ENCODE measurements at regions not wholly inside any gene's neighbourhood (a gene's known extent, or its start where the extent isn't known, plus 50 kb on each side); places are given as distances from the start of the nearest gene placed in this dataset.

DNA sequence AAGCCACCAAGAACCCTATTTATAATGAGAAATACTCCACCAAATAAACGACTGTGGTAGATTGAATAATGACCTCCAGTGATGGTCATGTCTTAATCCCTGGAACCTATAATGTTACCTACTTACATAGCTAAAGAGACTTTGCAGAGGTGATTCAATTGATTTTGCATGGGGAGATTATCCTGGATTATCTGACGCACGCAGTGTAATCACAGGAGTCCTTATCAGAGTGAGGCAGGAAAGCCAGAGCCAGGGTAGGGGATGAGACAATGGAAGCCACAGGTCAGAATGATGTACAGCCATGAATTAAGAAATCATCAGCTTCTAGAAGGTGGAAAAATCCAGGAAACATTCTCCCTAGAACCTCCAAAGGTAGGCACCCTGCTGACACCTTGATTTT lies 286.4 kb upstream of the SP4 start (continued):
- TF ChIP-seq, protein P1, sequence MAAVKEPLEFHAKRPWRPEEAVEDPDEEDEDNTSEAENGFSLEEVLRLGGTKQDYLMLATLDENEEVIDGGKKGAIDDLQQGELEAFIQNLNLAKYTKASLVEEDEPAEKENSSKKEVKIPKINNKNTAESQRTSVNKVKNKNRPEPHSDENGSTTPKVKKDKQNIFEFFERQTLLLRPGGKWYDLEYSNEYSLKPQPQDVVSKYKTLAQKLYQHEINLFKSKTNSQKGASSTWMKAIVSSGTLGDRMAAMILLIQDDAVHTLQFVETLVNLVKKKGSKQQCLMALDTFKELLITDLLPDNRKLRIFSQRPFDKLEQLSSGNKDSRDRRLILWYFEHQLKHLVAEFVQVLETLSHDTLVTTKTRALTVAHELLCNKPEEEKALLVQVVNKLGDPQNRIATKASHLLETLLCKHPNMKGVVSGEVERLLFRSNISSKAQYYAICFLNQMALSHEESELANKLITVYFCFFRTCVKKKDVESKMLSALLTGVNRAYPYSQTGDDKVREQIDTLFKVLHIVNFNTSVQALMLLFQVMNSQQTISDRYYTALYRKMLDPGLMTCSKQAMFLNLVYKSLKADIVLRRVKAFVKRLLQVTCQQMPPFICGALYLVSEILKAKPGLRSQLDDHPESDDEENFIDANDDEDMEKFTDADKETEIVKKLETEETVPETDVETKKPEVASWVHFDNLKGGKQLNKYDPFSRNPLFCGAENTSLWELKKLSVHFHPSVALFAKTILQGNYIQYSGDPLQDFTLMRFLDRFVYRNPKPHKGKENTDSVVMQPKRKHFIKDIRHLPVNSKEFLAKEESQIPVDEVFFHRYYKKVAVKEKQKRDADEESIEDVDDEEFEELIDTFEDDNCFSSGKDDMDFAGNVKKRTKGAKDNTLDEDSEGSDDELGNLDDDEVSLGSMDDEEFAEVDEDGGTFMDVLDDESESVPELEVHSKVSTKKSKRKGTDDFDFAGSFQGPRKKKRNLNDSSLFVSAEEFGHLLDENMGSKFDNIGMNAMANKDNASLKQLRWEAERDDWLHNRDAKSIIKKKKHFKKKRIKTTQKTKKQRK (IDR thresholded peaks at IDR 0.05; ENCODE audit: low read depth, low read length): no peak
- TF ChIP-seq FOXM1 (IDR thresholded peaks at IDR 0.05; ENCODE audit: low read depth, low read length): no peak

DNA sequence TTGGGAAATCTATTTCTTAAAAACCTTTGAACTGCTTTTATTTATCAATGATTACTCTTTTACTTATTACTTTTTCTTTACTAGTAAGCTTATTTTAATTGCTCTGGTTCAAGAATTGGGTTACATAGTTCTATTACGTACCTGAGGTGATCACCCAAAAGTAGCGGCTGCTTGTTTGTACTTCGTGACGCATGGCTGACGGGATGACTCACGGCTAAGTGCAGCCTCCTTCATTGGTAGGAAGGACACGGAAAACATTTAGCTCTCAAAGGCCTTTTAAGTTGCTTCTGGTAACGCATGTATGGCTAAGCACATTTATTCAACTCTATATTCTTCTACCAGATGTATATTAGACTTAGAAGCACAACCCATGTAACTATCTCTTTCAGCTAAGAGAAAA lies 285.8 kb upstream of the SP4 start:
- H3K79me2 ChIP-seq (ENCODE audit: control insufficient read depth, insufficient read depth, low read length): no peaks in the 10 kb centered on the region
- H3K27me3 ChIP-seq (replicated peaks in 1 of 2; ENCODE audit: control insufficient read depth in 2 of 2, insufficient read depth in 2 of 2, low read length in 1 of 2): peaks cover 0 to 2% of the 10 kb centered on the region in 2 experiments; a peak in 1 of 4 replicates
- ATAC-seq: no peak
- no peak overlapping the region for H3K4me3 ChIP-seq
- no TSS peak for BruUV-seq (replicated peaks)
- RAD21 ChIA-PET (ENCODE audit: unreplicated experiment): no interaction called here
- no peaks in the 10 kb centered on the region for H3K9me3 ChIP-seq (replicated peaks; ENCODE audit: control insufficient read depth, insufficient read depth, low read length)
- intact Hi-C loops (cut with micrococcal nuclease; ENCODE audit: unreplicated experiment): no loop called here
- CTCF ChIA-PET: interaction anchor here (0.6 kb wide), 2 partner anchors 753 to 866 kb away, joined by 3 read pairs; no protein-coding TSS in a partner anchor
- no peak overlapping the region for H3K9ac ChIP-seq (ENCODE audit: control insufficient read depth, insufficient read depth, low read length)
- no peak overlapping the region for H3K4me2 ChIP-seq (ENCODE audit: control insufficient read depth, insufficient read depth)
- H3K27ac ChIP-seq (ENCODE audit: control insufficient read depth, insufficient read depth): no peak overlapping the region
- no peak for DNase-seq (ENCODE audit: low read depth, low spot score)
- no peaks in the 10 kb centered on the region for H4K20me1 ChIP-seq (ENCODE audit: control insufficient read depth, insufficient read depth)
- SMC1A ChIA-PET (ENCODE audit: uncharacterized antibody, unreplicated experiment): interaction anchor here (0.5 kb wide), 1 partner anchor 855 kb away, joined by 3 read pairs; no protein-coding TSS in a partner anchor
- H3K36me3 ChIP-seq (ENCODE audit: control insufficient read depth in 2 of 2, insufficient read depth in 2 of 2, low read length in 1 of 2): no peaks in the 10 kb centered on the region
- FAIRE-seq: no peak
- TF ChIP-seq SPI1 (IDR thresholded peaks at IDR 0.05; ENCODE audit: borderline replicate concordance, insufficient read depth, low read depth, low read length) (no peak), NFXL1 (IDR thresholded peaks at IDR 0.05; ENCODE audit: borderline replicate concordance) (no peak), POLR2A (IDR thresholded peaks at IDR 0.05; ENCODE audit: low read depth, low read length) (no peak), SMC3 (IDR thresholded peaks at IDR 0.05; ENCODE audit: borderline replicate concordance, low read length) (no peak), BRCA1 (IDR thresholded peaks at IDR 0.05; ENCODE audit: low read depth, low read length) (no peak), SIX5 (IDR thresholded peaks at IDR 0.05; ENCODE audit: low read depth, low read length, severe bottlenecking) (no peak), GABPA (IDR thresholded peaks at IDR 0.05; ENCODE audit: low read depth) (no peak), SMARCA5 (IDR thresholded peaks at IDR 0.05) (no peak), WRNIP1 (IDR thresholded peaks at IDR 0.05; ENCODE audit: borderline replicate concordance, low read depth, low read length) (no peak), ZBED1 (IDR thresholded peaks at IDR 0.05; ENCODE audit: borderline replicate concordance) (no peak), RCOR1 (conservative IDR thresholded peaks at IDR 0.05; ENCODE audit: low read depth, low read length) (no peak)
- TF ChIP-seq, protein P2, sequence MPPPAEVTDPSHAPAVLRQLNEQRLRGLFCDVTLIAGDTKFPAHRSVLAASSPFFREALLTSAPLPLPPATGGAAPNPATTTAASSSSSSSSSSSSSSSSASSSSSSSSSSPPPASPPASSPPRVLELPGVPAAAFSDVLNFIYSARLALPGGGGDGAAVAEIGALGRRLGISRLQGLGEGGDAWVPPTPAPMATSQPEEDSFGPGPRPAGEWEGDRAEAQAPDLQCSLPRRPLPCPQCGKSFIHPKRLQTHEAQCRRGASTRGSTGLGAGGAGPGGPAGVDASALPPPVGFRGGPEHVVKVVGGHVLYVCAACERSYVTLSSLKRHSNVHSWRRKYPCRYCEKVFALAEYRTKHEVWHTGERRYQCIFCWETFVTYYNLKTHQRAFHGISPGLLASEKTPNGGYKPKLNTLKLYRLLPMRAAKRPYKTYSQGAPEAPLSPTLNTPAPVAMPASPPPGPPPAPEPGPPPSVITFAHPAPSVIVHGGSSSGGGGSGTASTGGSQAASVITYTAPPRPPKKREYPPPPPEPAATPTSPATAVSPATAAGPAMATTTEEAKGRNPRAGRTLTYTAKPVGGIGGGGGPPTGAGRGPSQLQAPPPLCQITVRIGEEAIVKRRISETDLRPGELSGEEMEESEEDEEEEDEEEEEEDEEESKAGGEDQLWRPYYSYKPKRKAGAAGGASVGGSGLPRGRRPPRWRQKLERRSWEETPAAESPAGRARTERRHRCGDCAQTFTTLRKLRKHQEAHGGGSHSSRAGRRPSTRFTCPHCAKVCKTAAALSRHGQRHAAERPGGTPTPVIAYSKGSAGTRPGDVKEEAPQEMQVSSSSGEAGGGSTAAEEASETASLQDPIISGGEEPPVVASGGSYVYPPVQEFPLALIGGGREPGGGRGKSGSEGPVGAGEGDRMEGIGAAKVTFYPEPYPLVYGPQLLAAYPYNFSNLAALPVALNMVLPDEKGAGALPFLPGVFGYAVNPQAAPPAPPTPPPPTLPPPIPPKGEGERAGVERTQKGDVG (CRISPR knock-in tag; IDR thresholded peaks at IDR 0.05): no peak
- TF ChIP-seq, protein P3, sequence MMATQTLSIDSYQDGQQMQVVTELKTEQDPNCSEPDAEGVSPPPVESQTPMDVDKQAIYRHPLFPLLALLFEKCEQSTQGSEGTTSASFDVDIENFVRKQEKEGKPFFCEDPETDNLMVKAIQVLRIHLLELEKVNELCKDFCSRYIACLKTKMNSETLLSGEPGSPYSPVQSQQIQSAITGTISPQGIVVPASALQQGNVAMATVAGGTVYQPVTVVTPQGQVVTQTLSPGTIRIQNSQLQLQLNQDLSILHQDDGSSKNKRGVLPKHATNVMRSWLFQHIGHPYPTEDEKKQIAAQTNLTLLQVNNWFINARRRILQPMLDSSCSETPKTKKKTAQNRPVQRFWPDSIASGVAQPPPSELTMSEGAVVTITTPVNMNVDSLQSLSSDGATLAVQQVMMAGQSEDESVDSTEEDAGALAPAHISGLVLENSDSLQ (IDR thresholded peaks at IDR 0.05): no peak
- TF ChIP-seq, protein P4, sequence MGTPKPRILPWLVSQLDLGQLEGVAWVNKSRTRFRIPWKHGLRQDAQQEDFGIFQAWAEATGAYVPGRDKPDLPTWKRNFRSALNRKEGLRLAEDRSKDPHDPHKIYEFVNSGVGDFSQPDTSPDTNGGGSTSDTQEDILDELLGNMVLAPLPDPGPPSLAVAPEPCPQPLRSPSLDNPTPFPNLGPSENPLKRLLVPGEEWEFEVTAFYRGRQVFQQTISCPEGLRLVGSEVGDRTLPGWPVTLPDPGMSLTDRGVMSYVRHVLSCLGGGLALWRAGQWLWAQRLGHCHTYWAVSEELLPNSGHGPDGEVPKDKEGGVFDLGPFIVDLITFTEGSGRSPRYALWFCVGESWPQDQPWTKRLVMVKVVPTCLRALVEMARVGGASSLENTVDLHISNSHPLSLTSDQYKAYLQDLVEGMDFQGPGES (IDR thresholded peaks at IDR 0.05): no peak
- POLR2A ChIA-PET: no interaction called here
- 53% methylated on average over 8 of the region's 8 CpGs for WGBS (ENCODE audit: insufficient coverage, insufficient replicate concordance, low lambda C conversion rate, missing lambda C conversion rate)
- in situ Hi-C loops (cut with MboI): no loop called here
- H2AFZ ChIP-seq (ENCODE audit: control insufficient read depth, low read depth, low read length): no peak overlapping the region
- no peaks in the 10 kb centered on the region for H3K4me1 ChIP-seq (ENCODE audit: control insufficient read depth, insufficient read depth, low read length)
